Sigmoid colon (tissue), 6 donors: ENCODE measurements at regions not wholly inside any gene's neighbourhood (a gene's known extent, or its start where the extent isn't known, plus 50 kb on each side); places are given as distances from the start of the nearest gene placed in this dataset.

ENCODE experiments used
- DNase-seq: peaks from one replicate; pipeline ENCODE4 v3.0.0-alpha.2; 2019
- H3K27ac ChIP-seq, 4 donors: fragments of 200-600 bp; sonication (generic); one replicate each; pipeline ENCODE4 v1.5.1; 2016 to 2019; ENCODE audit warnings: mild to moderate bottlenecking in 1 of 4
- H3K27me3 ChIP-seq, 3 donors: fragments of 200-600 bp; sonication (generic); one replicate each; pipeline ENCODE4 v1.5.1; 2019; ENCODE audit warnings: mild to moderate bottlenecking in 1 of 3
- H3K36me3 ChIP-seq, 4 donors: fragments of 200-600 bp; sonication (generic); one replicate each; pipeline ENCODE4 v1.5.1; 2016 to 2019
- H3K4me1 ChIP-seq, 4 donors: fragments of 200-600 bp; sonication (generic); one replicate each; pipeline ENCODE4 v1.5.1; 2017 to 2019
- H3K4me3 ChIP-seq, 4 donors: fragments of 200-600 bp; sonication (generic); one replicate each; pipeline ENCODE4 v1.5.1; 2017 to 2019; ENCODE audit warnings: mild to moderate bottlenecking in 2 of 4, moderate library complexity in 1 of 4
- H3K9me3 ChIP-seq, 4 donors: fragments of 200-600 bp in 3 of 4; sonication (generic) in 3 of 4; one replicate each; pipeline versions ENCODE4 v1.5.1 to v1.6.1; 2013 to 2019
- CTCF ChIP-seq, 4 experiments: fragments of 450-650 bp in 3 of 4; fragments of 200-600 bp in 1 of 4; IDR thresholded peaks; one replicate each; pipeline ENCODE4 v1.5.1; 2016 to 2019; ENCODE audit warnings: antibody characterized with exemption in 4 of 4, mild to moderate bottlenecking in 3 of 4, moderate library complexity in 2 of 4
- EP300 ChIP-seq, 4 donors: sonication (generic); formaldehyde crosslinking; IDR thresholded peaks; one replicate each; pipeline ENCODE4 v1.6.1; 2017; ENCODE audit warnings: antibody characterized with exemption in 4 of 4
- POLR2A ChIP-seq, 2 donors: fragments of 450-650 bp; IDR thresholded peaks; one replicate each; pipeline ENCODE4 v1.6.1; 2016; ENCODE audit warnings: antibody characterized with exemption in 2 of 2, mild to moderate bottlenecking in 2 of 2, moderate library complexity in 2 of 2
- POLR2AphosphoS5 ChIP-seq, 4 donors: sonication (generic); formaldehyde crosslinking; IDR thresholded peaks; one replicate each; pipeline ENCODE4 v1.6.1; 2017; ENCODE audit warnings: antibody characterized with exemption in 4 of 4
- WGBS, 2 donors: extraction: QIAGEN DNeasy Blood & Tissue Kit; methylation state at CpG; one replicate each; pipeline ENCODE4 v1.1.7; 2013; 5-methylcytosine and 5-hydroxymethylcytosine counted together
- intact Hi-C: fragments of 100-400 bp; cut with DNase I; formaldehyde crosslinking; loops from one replicate; pipeline ENCODE4 v1.15.1; 2023
- donor health status: healthy with polysubstance abuse.
- donor health status: healthy.

- H3K36me3 ChIP-seq, result no peaks in the 10 kb centered on the region
- TF ChIP-seq POLR2AphosphoS5 (IDR thresholded peaks at IDR 0.05), result no peak
- TF ChIP-seq CTCF (IDR thresholded peaks at IDR 0.05), result no peak
- no peak for TF ChIP-seq EP300 (IDR thresholded peaks at IDR 0.05)
- TF ChIP-seq POLR2A (IDR thresholded peaks at IDR 0.05), result no peak
- H3K4me1 ChIP-seq, result no peaks in the 10 kb centered on the region
- no peak overlapping the region for H3K27ac ChIP-seq
- intact Hi-C loops, result no loop called here
- no peak overlapping the region for H3K4me3 ChIP-seq
- 53 to 68% methylated on average over 1 of the region's 1 CpG for WGBS, 2 donors
- DNase-seq, result no peak
- no peaks in the 10 kb centered on the region for H3K27me3 ChIP-seq
- peaks cover 0 to 14% (median 3%) of the 10 kb centered on the region in 4 donors for H3K9me3 ChIP-seq
These were observed 211.5 kb upstream of the SMIM31 start for GRCh38 chr4:164542431-164542830.

- H3K27me3 ChIP-seq, result no peaks in the 10 kb centered on the region
- no peaks in the 10 kb centered on the region for H3K36me3 ChIP-seq
- H3K4me3 ChIP-seq, result no peak overlapping the region
- H3K4me1 ChIP-seq, result no peaks in the 10 kb centered on the region
- TF ChIP-seq POLR2A (IDR thresholded peaks at IDR 0.05) (no peak), EP300 (IDR thresholded peaks at IDR 0.05) (no peak), CTCF (IDR thresholded peaks at IDR 0.05) (no peak), POLR2AphosphoS5 (IDR thresholded peaks at IDR 0.05) (no peak)
- intact Hi-C loops, result no loop called here
- 73 to 80% methylated on average over 5 of the region's 5 CpGs for WGBS, 2 donors
- H3K27ac ChIP-seq, result no peak overlapping the region
- DNase-seq, result no peak
- H3K9me3 ChIP-seq, result no peaks in the 10 kb centered on the region
These were observed 202.8 kb upstream of the SMIM31 start for GRCh38 chr4:164550989-164551712.

- H3K36me3 ChIP-seq, result no peaks in the 10 kb centered on the region
- TF ChIP-seq EP300 (IDR thresholded peaks at IDR 0.05) (no peak), CTCF (IDR thresholded peaks at IDR 0.05) (no peak), POLR2AphosphoS5 (IDR thresholded peaks at IDR 0.05) (no peak), POLR2A (IDR thresholded peaks at IDR 0.05) (no peak)
- no peaks in the 10 kb centered on the region for H3K4me1 ChIP-seq
- no peak overlapping the region for H3K4me3 ChIP-seq
- 46 to 66% methylated on average over 4 of the region's 4 CpGs for WGBS, 2 donors
- H3K9me3 ChIP-seq, result no peaks in the 10 kb centered on the region
- no peak for DNase-seq
- no peaks in the 10 kb centered on the region for H3K27me3 ChIP-seq
- intact Hi-C loops, result no loop called here
- no peak overlapping the region for H3K27ac ChIP-seq
These were observed 202.3 kb upstream of the SMIM31 start for GRCh38 chr4:164551713-164552040.

GRCh38 chr4:164571593-164572390 lies 182.1 kb upstream of the SMIM31 start:
- DNase-seq, result no peak
- no peak for TF ChIP-seq POLR2A (IDR thresholded peaks at IDR 0.05)
- TF ChIP-seq CTCF (IDR thresholded peaks at IDR 0.05), result no peak
- no peak for TF ChIP-seq EP300 (IDR thresholded peaks at IDR 0.05)
- TF ChIP-seq POLR2AphosphoS5 (IDR thresholded peaks at IDR 0.05), result no peak
- no peak overlapping the region for H3K4me3 ChIP-seq
- H3K27ac ChIP-seq, result no peak overlapping the region
- H3K9me3 ChIP-seq, result peaks cover 0 to 4% (median 0%) of the 10 kb centered on the region in 4 donors
- no peaks in the 10 kb centered on the region for H3K27me3 ChIP-seq
- no peaks in the 10 kb centered on the region for H3K36me3 ChIP-seq
- H3K4me1 ChIP-seq, result no peaks in the 10 kb centered on the region
- 62% methylated on average over 7 of the region's 7 CpGs for WGBS, 2 donors
- intact Hi-C loops, result no loop called here
